ENCODE measurements at regions not wholly inside any gene's neighbourhood (a gene's known extent, or its start where the extent isn't known, plus 50 kb on each side); places are given as distances from the start of the nearest gene placed in this dataset.
"Not testable (repeated sequence)": the region's sequence is repeated elsewhere in the genome, so short reads cannot be mapped to it uniquely, and the experiment has no call there.

- DNase-seq (ENCODE audit: low read depth in 2 of 3, low spot score in 1 of 3) = no peak
Measured at GRCh38 chr13:62799931-62800436, 1384.3 kb upstream of the PCDH20 start.

- DNase-seq (ENCODE audit: low read depth in 2 of 3, low spot score in 1 of 3) = no peak
Measured at GRCh38 chr13:62799038-62799535, 1383.4 kb upstream of the PCDH20 start.

GRCh38 chr13:62793850-62794249 lies 1378.2 kb upstream of the PCDH20 start:
- no peak for DNase-seq (ENCODE audit: low read depth in 2 of 3, low spot score in 1 of 3)

- no peak for DNase-seq (ENCODE audit: low read depth in 2 of 3, low spot score in 1 of 3)
Measured at GRCh38 chr13:62781866-62782265, 1366.2 kb upstream of the PCDH20 start.

- no peak for DNase-seq (ENCODE audit: low read depth in 2 of 3, low spot score in 1 of 3)
Measured at GRCh38 chr13:62779161-62779560, 1363.5 kb upstream of the PCDH20 start.

- no peak for DNase-seq (ENCODE audit: low read depth in 2 of 3, low spot score in 1 of 3)
Measured at GRCh38 chr13:62767473-62767872, 1351.8 kb upstream of the PCDH20 start.

GRCh38 chr13:62760724-62761123 lies 1345.1 kb upstream of the PCDH20 start:
- no peak for DNase-seq (ENCODE audit: low read depth in 2 of 3, low spot score in 1 of 3)

- DNase-seq (ENCODE audit: low read depth in 2 of 3, low spot score in 1 of 3) = no peak
Measured at GRCh38 chr13:62747629-62748028, 1332.0 kb upstream of the PCDH20 start.

GRCh38 chr13:62747152-62747551 lies 1331.5 kb upstream of the PCDH20 start:
- no peak for DNase-seq (ENCODE audit: low read depth in 2 of 3, low spot score in 1 of 3)

- not testable (repeated sequence) for DNase-seq (ENCODE audit: low read depth in 2 of 3, low spot score in 1 of 3)
Measured at GRCh38 chr13:62729746-62730145, 1314.1 kb upstream of the PCDH20 start.

- no peak for DNase-seq (ENCODE audit: low read depth in 2 of 3, low spot score in 1 of 3)
Measured at GRCh38 chr13:62721893-62722292, 1306.2 kb upstream of the PCDH20 start.

GRCh38 chr13:62711948-62712347 lies 1296.3 kb upstream of the PCDH20 start:
- DNase-seq (ENCODE audit: low read depth in 2 of 3, low spot score in 1 of 3) = not testable (repeated sequence)

- no peak for DNase-seq (ENCODE audit: low read depth in 2 of 3, low spot score in 1 of 3)
Measured at GRCh38 chr13:62710787-62711186, 1295.1 kb upstream of the PCDH20 start.

GRCh38 chr13:62706048-62706447 lies 1290.4 kb upstream of the PCDH20 start:
- DNase-seq (ENCODE audit: low read depth in 2 of 3, low spot score in 1 of 3) = no peak

- DNase-seq (ENCODE audit: low read depth in 2 of 3, low spot score in 1 of 3) = no peak
Measured at GRCh38 chr13:62704875-62705274, 1289.2 kb upstream of the PCDH20 start.

- DNase-seq (ENCODE audit: low read depth in 2 of 3, low spot score in 1 of 3) = no peak
Measured at GRCh38 chr13:62702502-62702901, 1286.9 kb upstream of the PCDH20 start.

- DNase-seq (ENCODE audit: low read depth in 2 of 3, low spot score in 1 of 3) = no peak
Measured at GRCh38 chr13:62697701-62698100, 1282.1 kb upstream of the PCDH20 start.

- no peak for DNase-seq (ENCODE audit: low read depth in 2 of 3, low spot score in 1 of 3)
Measured at GRCh38 chr13:62696490-62696889, 1280.8 kb upstream of the PCDH20 start.

GRCh38 chr13:62687732-62688131 lies 1272.1 kb upstream of the PCDH20 start:
- no peak for DNase-seq (ENCODE audit: low read depth in 2 of 3, low spot score in 1 of 3)

- no peak for DNase-seq (ENCODE audit: low read depth in 2 of 3, low spot score in 1 of 3)
Measured at GRCh38 chr13:62684359-62684758, 1268.7 kb upstream of the PCDH20 start.

GRCh38 chr13:62682788-62683187 lies 1267.1 kb upstream of the PCDH20 start:
- DNase-seq (ENCODE audit: low read depth in 2 of 3, low spot score in 1 of 3) = no peak

- no peak for DNase-seq (ENCODE audit: low read depth in 2 of 3, low spot score in 1 of 3)
Measured at GRCh38 chr13:62678039-62678438, 1262.4 kb upstream of the PCDH20 start.

GRCh38 chr13:62663767-62664166 lies 1248.1 kb upstream of the PCDH20 start:
- no peak for DNase-seq (ENCODE audit: low read depth in 2 of 3, low spot score in 1 of 3)

GRCh38 chr13:62659365-62659764 lies 1243.7 kb upstream of the PCDH20 start:
- no peak for DNase-seq (ENCODE audit: low read depth in 2 of 3, low spot score in 1 of 3)
